Bronchial epithelial cell (primary cell): ENCODE measurements at regions not wholly inside any gene's neighbourhood (a gene's known extent, or its start where the extent isn't known, plus 50 kb on each side); places are given as distances from the start of the nearest gene placed in this dataset.

Experiments
- DNase-seq: peaks from one replicate; pipeline ENCODE4 v3.0.0-alpha.2; 2010; ENCODE audit warnings: low read depth
- FAIRE-seq: peaks from 2 replicates; lab custom pipeline; 2011; peaks lifted over from hg19 to GRCh38; lab: Jason Lieb, UNC
- H3K27me3 ChIP-seq: 2 replicates; pipeline ENCODE4 v1.5.1; 2011; ENCODE audit warnings: low read length; ENCODE audit not compliant: control insufficient read depth, insufficient read depth
- H3K36me3 ChIP-seq: 2 replicates; pipeline ENCODE4 v1.5.1; 2011; ENCODE audit warnings: low read length; ENCODE audit not compliant: control insufficient read depth, insufficient read depth
- H3K4me3 ChIP-seq: 2 replicates; pipeline ENCODE4 v1.5.1; 2011; ENCODE audit warnings: mild to moderate bottlenecking, low read depth, low read length, control low read depth
- TF ChIP-seq, protein P1 (sequence below): IDR thresholded peaks from 2 replicates; pipeline ENCODE4 v1.5.1; 2011; ENCODE audit warnings: mild to moderate bottlenecking, moderate library complexity, low read length, control low read depth, inconsistent platforms; ENCODE audit not compliant: insufficient read depth, severe bottlenecking

DNA sequence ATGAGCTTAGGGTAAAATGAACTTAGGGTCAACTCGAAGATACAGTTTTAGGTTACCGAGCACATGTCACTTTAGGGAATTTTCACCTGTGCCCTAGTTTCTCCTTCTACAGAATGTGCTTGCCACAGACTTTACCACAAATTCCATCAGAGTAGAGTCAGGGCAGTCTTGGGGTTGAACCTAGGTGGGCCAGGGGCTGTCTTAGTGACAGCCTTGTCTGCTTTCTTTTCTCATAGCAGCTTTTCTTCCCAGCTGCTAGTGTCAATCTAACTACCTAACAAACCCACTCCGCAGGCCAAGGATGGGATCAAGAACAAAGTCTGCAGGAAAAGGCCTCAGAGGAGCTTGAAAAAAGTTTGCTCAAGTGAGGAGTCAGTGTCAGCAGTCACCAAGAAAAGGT is 458.1 kb upstream of the CDH18 start:
- FAIRE-seq (no peak), DNase-seq (no peak)
- Histone ChIP-seq H3K36me3 (no peaks in the 10 kb centered on the region), H3K4me3 (no peak overlapping the region), H3K27me3 (no peaks in the 10 kb centered on the region)
- TF ChIP-seq, protein P1, sequence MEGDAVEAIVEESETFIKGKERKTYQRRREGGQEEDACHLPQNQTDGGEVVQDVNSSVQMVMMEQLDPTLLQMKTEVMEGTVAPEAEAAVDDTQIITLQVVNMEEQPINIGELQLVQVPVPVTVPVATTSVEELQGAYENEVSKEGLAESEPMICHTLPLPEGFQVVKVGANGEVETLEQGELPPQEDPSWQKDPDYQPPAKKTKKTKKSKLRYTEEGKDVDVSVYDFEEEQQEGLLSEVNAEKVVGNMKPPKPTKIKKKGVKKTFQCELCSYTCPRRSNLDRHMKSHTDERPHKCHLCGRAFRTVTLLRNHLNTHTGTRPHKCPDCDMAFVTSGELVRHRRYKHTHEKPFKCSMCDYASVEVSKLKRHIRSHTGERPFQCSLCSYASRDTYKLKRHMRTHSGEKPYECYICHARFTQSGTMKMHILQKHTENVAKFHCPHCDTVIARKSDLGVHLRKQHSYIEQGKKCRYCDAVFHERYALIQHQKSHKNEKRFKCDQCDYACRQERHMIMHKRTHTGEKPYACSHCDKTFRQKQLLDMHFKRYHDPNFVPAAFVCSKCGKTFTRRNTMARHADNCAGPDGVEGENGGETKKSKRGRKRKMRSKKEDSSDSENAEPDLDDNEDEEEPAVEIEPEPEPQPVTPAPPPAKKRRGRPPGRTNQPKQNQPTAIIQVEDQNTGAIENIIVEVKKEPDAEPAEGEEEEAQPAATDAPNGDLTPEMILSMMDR: no peak

DNA sequence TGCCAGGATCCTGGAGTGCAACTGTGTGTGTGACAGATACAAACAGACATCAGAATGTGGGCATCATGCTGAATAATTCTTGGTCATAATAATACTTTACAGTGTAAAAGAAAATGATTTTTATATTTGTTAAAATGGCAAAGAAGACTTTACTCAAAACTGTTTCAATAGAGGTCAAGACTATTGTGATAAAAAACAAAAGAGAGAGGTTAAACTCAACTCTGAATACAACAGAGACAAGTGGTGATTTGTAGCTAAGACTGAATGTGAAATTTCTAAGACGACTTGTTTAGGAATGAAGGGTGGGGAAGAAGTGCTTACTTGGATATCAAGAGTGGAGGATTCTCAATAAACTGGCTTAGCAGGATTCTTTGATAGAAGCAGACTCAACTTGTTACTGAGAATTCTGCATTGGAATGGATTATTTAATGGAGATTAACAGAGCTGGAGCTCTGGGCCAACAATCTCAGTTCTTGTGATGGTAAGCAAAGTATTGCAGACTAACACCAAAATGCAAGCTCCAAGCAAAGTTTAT is 457.4 kb upstream of the CDH18 start:
- H3K4me3 ChIP-seq: no peak overlapping the region
- DNase-seq (peak; percentile 1), FAIRE-seq (no peak)
- TF ChIP-seq, protein P1: no peak
- H3K27me3 ChIP-seq: no peaks in the 10 kb centered on the region
- no peaks in the 10 kb centered on the region for H3K36me3 ChIP-seq

DNA sequence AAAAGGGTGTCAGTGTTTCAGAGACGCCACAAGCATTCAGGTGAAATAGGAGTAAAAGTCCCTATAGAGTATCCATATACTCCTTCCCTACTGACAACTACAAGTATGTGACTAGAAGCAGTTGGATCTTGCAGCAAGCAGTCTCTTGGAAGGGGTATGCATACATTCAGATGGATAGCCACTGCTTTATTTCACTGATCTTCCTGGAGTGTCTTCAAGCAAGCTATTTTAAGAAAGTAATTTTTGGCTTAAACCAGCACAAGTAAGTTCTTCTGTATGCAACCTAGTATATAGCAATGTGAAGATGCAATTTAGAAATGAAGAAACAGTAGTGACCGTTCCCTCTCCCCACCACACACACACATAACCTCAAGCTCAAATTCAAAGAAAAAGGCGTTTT is 446.8 kb upstream of the CDH18 start:
- DNase-seq: no peak
- Histone ChIP-seq H3K36me3 (no peaks in the 10 kb centered on the region), H3K4me3 (no peak overlapping the region), H3K27me3 (no peaks in the 10 kb centered on the region)
- FAIRE-seq: no peak
- TF ChIP-seq, protein P1: no peak

DNA sequence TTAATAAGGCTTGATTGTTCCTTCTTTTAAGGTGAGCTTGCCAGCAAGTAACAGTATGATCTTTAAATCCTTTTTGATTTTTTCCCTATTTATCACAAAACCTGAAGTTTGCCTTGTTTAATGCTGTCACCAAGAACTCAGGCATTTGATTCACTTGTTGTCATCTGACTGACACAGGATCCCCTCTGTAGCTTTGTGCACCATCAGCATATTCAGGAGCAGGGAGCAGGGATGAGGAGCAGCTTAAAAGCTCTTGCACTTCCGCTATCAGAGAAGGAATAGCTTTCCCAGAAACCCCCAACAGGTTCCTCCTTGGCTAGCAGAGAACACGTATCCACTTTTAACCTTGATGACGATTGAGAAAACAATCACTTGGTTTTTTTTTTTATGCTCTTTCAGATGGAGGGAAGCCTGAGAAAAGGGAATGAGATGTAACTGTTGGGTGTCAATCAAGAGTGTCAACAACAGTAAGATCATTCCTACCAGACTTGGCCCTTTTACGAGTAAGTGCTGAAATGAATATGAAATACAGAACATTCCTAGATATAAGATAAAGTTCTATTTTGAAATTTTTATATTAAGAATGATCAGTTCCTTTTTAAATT is 433.1 kb upstream of the CDH18 start:
- H3K36me3 ChIP-seq: no peaks in the 10 kb centered on the region
- FAIRE-seq (no peak), DNase-seq (no peak)
- no peaks in the 10 kb centered on the region for H3K27me3 ChIP-seq
- TF ChIP-seq, protein P1: no peak
- H3K4me3 ChIP-seq: no peak overlapping the region
